Fibroblast of lung (primary cell): ENCODE measurements at regions not wholly inside any gene's neighbourhood (a gene's known extent, or its start where the extent isn't known, plus 50 kb on each side); places are given as distances from the start of the nearest gene placed in this dataset.
A peak's percentile ranks its signal among the peaks of the same experiment; 100 is the strongest.

ENCODE experiments used
- DNase-seq, 2 donors: peaks; one replicate each; pipeline versions ENCODE4 v3.0.0 to v3.0.0-alpha.2; 2010; ENCODE audit warnings: low read depth in 2 of 2
- H2AFZ ChIP-seq: 2 replicates; pipeline ENCODE4 v1.5.1; 2012; ENCODE audit warnings: low read length, control low read depth, inconsistent platforms
- H3K27ac ChIP-seq: 2 replicates; pipeline ENCODE4 v1.5.1; 2011; ENCODE audit warnings: low read length, control low read depth; ENCODE audit not compliant: insufficient read depth
- H3K27me3 ChIP-seq: 2 replicates; pipeline ENCODE4 v1.5.1; 2011; ENCODE audit warnings: mild to moderate bottlenecking, low read length; ENCODE audit not compliant: control insufficient read depth, insufficient read depth
- H3K36me3 ChIP-seq: 2 replicates; pipeline ENCODE4 v1.5.1; 2011; ENCODE audit warnings: low read length; ENCODE audit not compliant: control insufficient read depth, insufficient read depth
- H3K4me1 ChIP-seq: 2 replicates; pipeline ENCODE4 v1.5.1; 2011; ENCODE audit warnings: low read length; ENCODE audit not compliant: control insufficient read depth, insufficient read depth; ENCODE audit errors: extremely low read depth
- H3K4me2 ChIP-seq: 2 replicates; pipeline ENCODE4 v1.5.1; 2011; ENCODE audit warnings: low read length, control low read depth; ENCODE audit not compliant: insufficient read depth; ENCODE audit errors: extremely low read depth
- H3K4me3 ChIP-seq, 4 experiments: fragments of 200-600 bp in 1 of 4; sonication (generic) in 1 of 4; replicated peaks in 1 of 4; 2 replicates each; pipeline ENCODE4 v1.5.1; 2011 to 2016; ENCODE audit warnings: low read length in 4 of 4, low read depth in 3 of 4, mild to moderate bottlenecking in 3 of 4, control low read depth in 2 of 4, inconsistent platforms in 1 of 4, mixed read lengths in 1 of 4; ENCODE audit not compliant: insufficient read depth in 1 of 4; ENCODE audit errors: control extremely low read depth in 1 of 4
- H3K79me2 ChIP-seq: 2 replicates; pipeline ENCODE4 v1.5.1; 2012; ENCODE audit warnings: mild to moderate bottlenecking, low read length, inconsistent platforms; ENCODE audit not compliant: control insufficient read depth, insufficient read depth
- H3K9ac ChIP-seq: 2 replicates; pipeline ENCODE4 v1.5.1; 2011; ENCODE audit warnings: mild to moderate bottlenecking, low read length, control low read depth; ENCODE audit not compliant: insufficient read depth
- H3K9me3 ChIP-seq: 2 replicates; pipeline ENCODE4 v1.5.1; 2012; ENCODE audit warnings: low read depth, low read length; ENCODE audit not compliant: control insufficient read depth, insufficient read depth
- H4K20me1 ChIP-seq: 2 replicates; pipeline ENCODE4 v1.5.1; 2011; ENCODE audit warnings: low read length; ENCODE audit not compliant: control insufficient read depth, insufficient read depth; ENCODE audit errors: extremely low read depth
- EZH2 ChIP-seq: IDR thresholded peaks from 2 replicates; pipeline ENCODE4 v1.5.1; 2012; ENCODE audit warnings: low read length, control low read depth, mild to moderate bottlenecking; ENCODE audit errors: missing control alignments
- TF ChIP-seq, protein P1 (sequence below), 2 donors: IDR thresholded peaks in 1 of 2; conservative IDR thresholded peaks in 1 of 2; 1 replicate in 1 of 2; 2 replicates in 1 of 2; pipeline ENCODE4 v1.5.1; 2011 to 2012; ENCODE audit warnings: low read length in 2 of 2, control low read depth in 1 of 2, inconsistent platforms in 1 of 2, low read depth in 1 of 2, mild to moderate bottlenecking in 1 of 2

- H3K79me2 ChIP-seq: no peaks in the 10 kb centered on the region
- H3K9ac ChIP-seq: no peak overlapping the region
Observed at GRCh38 chr16:64394061-64394460, 727.8 kb downstream of the CDH11 start.

DNA sequence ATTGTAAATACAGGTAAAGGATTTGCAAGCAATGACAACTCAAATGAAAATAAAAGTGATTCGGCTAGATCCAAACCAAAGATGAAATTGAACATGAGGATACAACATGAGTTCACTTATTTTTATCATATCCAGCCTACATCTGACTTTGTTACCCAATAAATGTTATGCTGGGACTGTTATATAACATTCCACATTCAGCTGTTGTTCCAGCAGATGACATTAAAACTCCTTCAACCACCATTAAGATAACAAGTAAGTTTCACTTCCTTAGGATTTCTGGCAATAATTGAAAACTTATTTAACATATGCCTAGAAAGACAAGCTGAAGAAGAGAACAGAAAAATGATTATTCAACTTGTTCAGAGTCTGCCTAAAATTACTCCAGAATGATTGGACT, 729.4 kb downstream of the CDH11 start:
- Histone ChIP-seq H3K79me2 (no peaks in the 10 kb centered on the region), H3K36me3 (no peaks in the 10 kb centered on the region), H3K4me1 (no peaks in the 10 kb centered on the region), H3K4me2 (no peak overlapping the region), H2AFZ (peak overlapping the region; percentile 35), H3K9ac (no peak overlapping the region), H3K27ac (no peak overlapping the region), H3K4me3 (no peak overlapping the region), H4K20me1 (no peaks in the 10 kb centered on the region), H3K9me3 (no peaks in the 10 kb centered on the region), H3K27me3 (no peaks in the 10 kb centered on the region)
- DNase-seq: no peak
- no peak for TF ChIP-seq EZH2
- TF ChIP-seq, protein P1, sequence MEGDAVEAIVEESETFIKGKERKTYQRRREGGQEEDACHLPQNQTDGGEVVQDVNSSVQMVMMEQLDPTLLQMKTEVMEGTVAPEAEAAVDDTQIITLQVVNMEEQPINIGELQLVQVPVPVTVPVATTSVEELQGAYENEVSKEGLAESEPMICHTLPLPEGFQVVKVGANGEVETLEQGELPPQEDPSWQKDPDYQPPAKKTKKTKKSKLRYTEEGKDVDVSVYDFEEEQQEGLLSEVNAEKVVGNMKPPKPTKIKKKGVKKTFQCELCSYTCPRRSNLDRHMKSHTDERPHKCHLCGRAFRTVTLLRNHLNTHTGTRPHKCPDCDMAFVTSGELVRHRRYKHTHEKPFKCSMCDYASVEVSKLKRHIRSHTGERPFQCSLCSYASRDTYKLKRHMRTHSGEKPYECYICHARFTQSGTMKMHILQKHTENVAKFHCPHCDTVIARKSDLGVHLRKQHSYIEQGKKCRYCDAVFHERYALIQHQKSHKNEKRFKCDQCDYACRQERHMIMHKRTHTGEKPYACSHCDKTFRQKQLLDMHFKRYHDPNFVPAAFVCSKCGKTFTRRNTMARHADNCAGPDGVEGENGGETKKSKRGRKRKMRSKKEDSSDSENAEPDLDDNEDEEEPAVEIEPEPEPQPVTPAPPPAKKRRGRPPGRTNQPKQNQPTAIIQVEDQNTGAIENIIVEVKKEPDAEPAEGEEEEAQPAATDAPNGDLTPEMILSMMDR (conservative IDR thresholded peaks at IDR 0.05 in 1 of 2, IDR thresholded peaks at IDR 0.05 in 1 of 2; ENCODE audit: low read depth in 1 of 2, low read length in 2 of 2): no peak

More at GRCh38 chr16:64394061-64394460, 727.8 kb downstream of the CDH11 start:
- no peaks in the 10 kb centered on the region for H3K36me3 ChIP-seq
- no peak overlapping the region for H3K4me2 ChIP-seq
- H3K27me3 ChIP-seq: no peaks in the 10 kb centered on the region
- no peaks in the 10 kb centered on the region for H3K4me1 ChIP-seq
- no peaks in the 10 kb centered on the region for H4K20me1 ChIP-seq
- no peaks in the 10 kb centered on the region for H3K9me3 ChIP-seq
- H2AFZ ChIP-seq: no peak overlapping the region
- no peak for DNase-seq
- no peak overlapping the region for H3K27ac ChIP-seq
- no peak for TF ChIP-seq EZH2
- no peak overlapping the region for H3K4me3 ChIP-seq

GRCh38 chr16:64391063-64391600, 730.7 kb downstream of the CDH11 start:
- Histone ChIP-seq H2AFZ (peak overlapping the region; percentile 63), H3K4me1 (no peaks in the 10 kb centered on the region), H3K4me3 (peak overlapping the region in 1 of 4 experiments; percentile 3), H3K9ac (no peak overlapping the region), H3K27ac (peak overlapping the region; percentile 24), H3K36me3 (no peaks in the 10 kb centered on the region), H3K27me3 (no peaks in the 10 kb centered on the region), H3K9me3 (no peaks in the 10 kb centered on the region), H4K20me1 (no peaks in the 10 kb centered on the region), H3K79me2 (no peaks in the 10 kb centered on the region), H3K4me2 (peak overlapping the region; percentile 69)
- no peak for TF ChIP-seq EZH2
- TF ChIP-seq, protein P1 (conservative IDR thresholded peaks at IDR 0.05 in 1 of 2, IDR thresholded peaks at IDR 0.05 in 1 of 2; ENCODE audit: low read depth in 1 of 2, low read length in 2 of 2): no peak
- peak; percentile 46 to 65 for DNase-seq
